ENCODE measurements at regions not wholly inside any gene's neighbourhood (a gene's known extent, or its start where the extent isn't known, plus 50 kb on each side); places are given as distances from the start of the nearest gene placed in this dataset.

DNA sequence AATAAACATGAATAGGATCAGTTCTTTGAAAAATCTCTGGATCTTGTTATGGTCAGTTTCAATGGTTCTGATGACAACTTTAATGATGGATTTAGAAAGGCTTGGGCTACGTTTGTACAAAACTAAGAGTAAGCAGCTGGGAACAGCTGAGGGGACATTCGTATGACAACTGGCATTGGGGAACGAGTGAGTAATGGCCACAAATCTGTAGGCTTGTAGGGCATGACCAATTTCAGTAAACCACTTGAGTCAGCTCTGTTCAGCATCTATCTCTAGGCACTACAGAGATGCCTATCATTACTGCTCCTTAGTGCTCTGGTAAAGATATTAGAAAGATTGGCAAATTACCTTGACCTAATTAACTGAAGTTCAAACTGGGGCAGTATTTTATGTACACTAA, 1375.6 kb downstream of the EPHA7 start:
- Histone ChIP-seq H3K9me3 (replicated peaks; ENCODE audit: insufficient read depth, low read length) (no peaks in the 10 kb centered on the region), H3K27ac (ENCODE audit: low read length) (no peak overlapping the region), H3K9me2 (replicated peaks; ENCODE audit: insufficient read depth, low read length) (no peaks in the 10 kb centered on the region)

DNA sequence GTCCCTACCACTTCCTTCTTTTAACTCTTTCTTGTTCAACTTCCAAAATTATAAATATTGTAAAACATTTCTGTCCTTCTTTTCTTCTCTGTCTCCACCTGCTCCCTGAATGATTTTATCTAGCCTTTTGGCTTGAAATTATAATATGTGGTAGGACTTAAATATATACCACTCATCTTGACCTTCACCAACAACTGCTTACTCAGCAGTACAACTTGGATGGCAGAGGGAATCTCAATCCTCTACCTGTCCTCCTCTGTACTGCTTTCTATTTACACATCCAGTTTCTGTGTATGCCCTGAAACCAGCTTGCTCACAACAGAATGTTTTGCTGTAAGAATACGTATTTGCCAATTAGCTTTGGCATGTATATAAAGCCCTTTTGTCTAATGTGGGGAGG, 1392.5 kb downstream of the EPHA7 start:
- no peak overlapping the region for H3K4me3 ChIP-seq (ENCODE audit: low read length)
- no peaks in the 10 kb centered on the region for H3K79me2 ChIP-seq (ENCODE audit: low read length)
- no peaks in the 10 kb centered on the region for H3K9me3 ChIP-seq (replicated peaks; ENCODE audit: insufficient read depth, low read length)
- no peaks in the 10 kb centered on the region for H3K36me3 ChIP-seq (replicated peaks; ENCODE audit: insufficient read depth, low read length)
- no peaks in the 10 kb centered on the region for H4K20me1 ChIP-seq (ENCODE audit: insufficient read depth, low read length)
- H3K27ac ChIP-seq (ENCODE audit: low read length), result no peak overlapping the region
- H3K27me3 ChIP-seq (replicated peaks; ENCODE audit: insufficient read depth, low read length), result no peaks in the 10 kb centered on the region
- H2AFZ ChIP-seq (ENCODE audit: low read length), result no peak overlapping the region
- H3K4me1 ChIP-seq (ENCODE audit: low read length), result no peaks in the 10 kb centered on the region
- H3K9ac ChIP-seq (ENCODE audit: low read length), result no peak overlapping the region
- H3K9me2 ChIP-seq (replicated peaks; ENCODE audit: insufficient read depth, low read length), result no peaks in the 10 kb centered on the region
- DNase-seq, result no peak
- no peaks in the 10 kb centered on the region for H3F3A ChIP-seq (ENCODE audit: insufficient read depth, low read length)
- TF ChIP-seq EZH2 (optimal IDR thresholded peaks at IDR 0.05; ENCODE audit: low read depth, low read length) (no peak), EZH2phosphoT487 (IDR thresholded peaks at IDR 0.05; ENCODE audit: low read length) (no peak)
- TF ChIP-seq, protein P1, sequence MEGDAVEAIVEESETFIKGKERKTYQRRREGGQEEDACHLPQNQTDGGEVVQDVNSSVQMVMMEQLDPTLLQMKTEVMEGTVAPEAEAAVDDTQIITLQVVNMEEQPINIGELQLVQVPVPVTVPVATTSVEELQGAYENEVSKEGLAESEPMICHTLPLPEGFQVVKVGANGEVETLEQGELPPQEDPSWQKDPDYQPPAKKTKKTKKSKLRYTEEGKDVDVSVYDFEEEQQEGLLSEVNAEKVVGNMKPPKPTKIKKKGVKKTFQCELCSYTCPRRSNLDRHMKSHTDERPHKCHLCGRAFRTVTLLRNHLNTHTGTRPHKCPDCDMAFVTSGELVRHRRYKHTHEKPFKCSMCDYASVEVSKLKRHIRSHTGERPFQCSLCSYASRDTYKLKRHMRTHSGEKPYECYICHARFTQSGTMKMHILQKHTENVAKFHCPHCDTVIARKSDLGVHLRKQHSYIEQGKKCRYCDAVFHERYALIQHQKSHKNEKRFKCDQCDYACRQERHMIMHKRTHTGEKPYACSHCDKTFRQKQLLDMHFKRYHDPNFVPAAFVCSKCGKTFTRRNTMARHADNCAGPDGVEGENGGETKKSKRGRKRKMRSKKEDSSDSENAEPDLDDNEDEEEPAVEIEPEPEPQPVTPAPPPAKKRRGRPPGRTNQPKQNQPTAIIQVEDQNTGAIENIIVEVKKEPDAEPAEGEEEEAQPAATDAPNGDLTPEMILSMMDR (IDR thresholded peaks at IDR 0.05; ENCODE audit: low read length), result no peak
- H3K4me2 ChIP-seq (ENCODE audit: low read depth, low read length), result no peak overlapping the region

More for the DNA sequence above, 1375.6 kb downstream of the EPHA7 start:
- Histone ChIP-seq H3K4me2 (ENCODE audit: low read depth, low read length) (no peak overlapping the region), H2AFZ (ENCODE audit: low read length) (no peak overlapping the region), H3K4me3 (ENCODE audit: low read length) (no peak overlapping the region), H3K27me3 (replicated peaks; ENCODE audit: insufficient read depth, low read length) (no peaks in the 10 kb centered on the region), H3F3A (ENCODE audit: insufficient read depth, low read length) (no peaks in the 10 kb centered on the region), H3K36me3 (replicated peaks; ENCODE audit: insufficient read depth, low read length) (no peaks in the 10 kb centered on the region), H3K79me2 (ENCODE audit: low read length) (no peaks in the 10 kb centered on the region), H4K20me1 (ENCODE audit: insufficient read depth, low read length) (no peaks in the 10 kb centered on the region), H3K9ac (ENCODE audit: low read length) (no peak overlapping the region), H3K4me1 (ENCODE audit: low read length) (no peaks in the 10 kb centered on the region)
- TF ChIP-seq, protein P1 (IDR thresholded peaks at IDR 0.05; ENCODE audit: low read length), result no peak
- no peak for TF ChIP-seq EZH2 (optimal IDR thresholded peaks at IDR 0.05; ENCODE audit: low read depth, low read length)
- TF ChIP-seq EZH2phosphoT487 (IDR thresholded peaks at IDR 0.05; ENCODE audit: low read length), result no peak
- no peak for DNase-seq

DNA sequence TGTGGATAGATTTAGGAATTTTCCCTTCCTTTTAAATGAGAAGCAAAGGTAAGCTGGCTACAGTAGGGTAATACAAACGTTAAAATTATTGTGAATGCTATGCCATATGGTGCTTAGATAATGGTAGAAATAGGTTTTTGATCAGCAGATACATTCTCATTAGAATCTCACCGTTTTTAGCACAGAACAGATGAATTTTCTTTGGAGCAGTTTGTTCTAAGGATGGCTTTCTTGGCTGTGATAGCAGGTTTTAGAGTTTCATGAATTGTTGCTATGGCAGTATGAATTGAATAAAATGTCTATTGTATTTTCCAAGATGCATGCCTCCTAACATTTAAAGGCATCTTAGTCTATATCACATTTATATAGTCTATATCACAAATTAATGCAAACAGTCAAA, 1394.5 kb downstream of the EPHA7 start:
- Histone ChIP-seq H3K79me2 (ENCODE audit: low read length) (no peaks in the 10 kb centered on the region), H3K27ac (ENCODE audit: low read length) (no peak overlapping the region), H3K4me3 (ENCODE audit: low read length) (no peak overlapping the region), H3F3A (ENCODE audit: insufficient read depth, low read length) (no peaks in the 10 kb centered on the region), H4K20me1 (ENCODE audit: insufficient read depth, low read length) (no peaks in the 10 kb centered on the region), H3K4me1 (ENCODE audit: low read length) (no peaks in the 10 kb centered on the region), H3K9me3 (replicated peaks; ENCODE audit: insufficient read depth, low read length) (no peaks in the 10 kb centered on the region), H3K27me3 (replicated peaks; ENCODE audit: insufficient read depth, low read length) (no peaks in the 10 kb centered on the region), H3K36me3 (replicated peaks; ENCODE audit: insufficient read depth, low read length) (no peaks in the 10 kb centered on the region), H3K9me2 (replicated peaks; ENCODE audit: insufficient read depth, low read length) (no peaks in the 10 kb centered on the region), H2AFZ (ENCODE audit: low read length) (no peak overlapping the region), H3K4me2 (ENCODE audit: low read depth, low read length) (no peak overlapping the region), H3K9ac (ENCODE audit: low read length) (no peak overlapping the region)
- no peak for TF ChIP-seq EZH2phosphoT487 (IDR thresholded peaks at IDR 0.05; ENCODE audit: low read length)
- TF ChIP-seq, protein P1 (IDR thresholded peaks at IDR 0.05; ENCODE audit: low read length), result no peak
- no peak for TF ChIP-seq EZH2 (optimal IDR thresholded peaks at IDR 0.05; ENCODE audit: low read depth, low read length)
- DNase-seq, result no peak

Data from MM.1S (cell line).